Activated naive CD8-positive, alpha-beta T cell treated with anti-CD3 and anti-CD28 coated beads, Interleukin-2, amount 10 ng/mL, durations not matched to agents 7 days and 5 days (primary cell): ENCODE measurements at regions not wholly inside any gene's neighbourhood (a gene's known extent, or its start where the extent isn't known, plus 50 kb on each side); places are given as distances from the start of the nearest gene placed in this dataset.

Experiments
- ATAC-seq: fragments of 150-1000 bp; cut with Tn5 transposase; one replicate; pipeline ENCODE4 v1.10.0; 2021; ENCODE audit warnings: low read depth, moderate library complexity
- POLR2A ChIA-PET: fragments of 350-600 bp; sonication (Branson Sonifier 250); formaldehyde crosslinking; loops from one replicate; lab custom pipeline; 2021; ENCODE audit warnings: antibody characterized with exemption; lab: Charles Lee
- DNase-seq: peaks from one replicate; pipeline ENCODE4 v3.0.0; 2021
- H3K27ac Mint-ChIP-seq: one replicate; pipeline ENCODE4 v1.8.0; 2022; ENCODE audit warnings: mild to moderate bottlenecking, mixed read lengths
- H3K27me3 Mint-ChIP-seq: one replicate; pipeline ENCODE4 v1.8.0; 2022; ENCODE audit warnings: mild to moderate bottlenecking, moderate library complexity, mixed read lengths
- H3K36me3 Mint-ChIP-seq: one replicate; pipeline ENCODE4 v1.8.0; 2021; ENCODE audit warnings: mild to moderate bottlenecking, mixed read lengths
- H3K4me1 Mint-ChIP-seq: one replicate; pipeline ENCODE4 v1.8.0; 2021; ENCODE audit warnings: mixed read lengths
- H3K4me3 Mint-ChIP-seq: one replicate; pipeline ENCODE4 v1.8.0; 2022; ENCODE audit warnings: mild to moderate bottlenecking, moderate library complexity, mixed read lengths
- H3K9me3 Mint-ChIP-seq: one replicate; pipeline ENCODE4 v1.8.0; 2021; ENCODE audit warnings: mixed read lengths

DNA sequence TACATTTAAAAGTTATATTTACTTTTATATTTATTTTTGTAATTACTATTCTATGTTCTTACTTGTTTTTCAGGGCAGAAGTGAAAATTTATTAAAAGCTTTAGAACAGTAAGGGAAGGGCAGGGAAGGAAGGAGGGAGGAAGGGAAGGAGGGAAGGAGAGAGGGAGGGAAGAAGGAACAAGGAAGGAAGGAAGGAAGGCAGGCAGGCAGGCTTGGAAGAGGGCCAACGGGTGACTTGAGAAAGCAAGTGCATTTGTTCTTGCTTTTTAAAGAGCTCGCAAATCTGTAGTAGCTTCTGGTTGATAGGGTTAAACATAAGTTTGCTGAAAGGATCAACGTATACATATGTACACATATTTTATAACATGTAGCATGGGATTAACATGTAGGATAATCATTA lies 725.3 kb upstream of the FZD8 start:
- no peaks in the 10 kb centered on the region for H3K4me1 Mint-ChIP-seq
- H3K36me3 Mint-ChIP-seq = no peaks in the 10 kb centered on the region
- peaks cover 10% of the 10 kb centered on the region for H3K9me3 Mint-ChIP-seq
- no peak overlapping the region for H3K27ac Mint-ChIP-seq
- no peaks in the 10 kb centered on the region for H3K27me3 Mint-ChIP-seq
- POLR2A ChIA-PET = no interaction called here
- no peak for ATAC-seq
- no peak for DNase-seq
- no peak overlapping the region for H3K4me3 Mint-ChIP-seq

DNA sequence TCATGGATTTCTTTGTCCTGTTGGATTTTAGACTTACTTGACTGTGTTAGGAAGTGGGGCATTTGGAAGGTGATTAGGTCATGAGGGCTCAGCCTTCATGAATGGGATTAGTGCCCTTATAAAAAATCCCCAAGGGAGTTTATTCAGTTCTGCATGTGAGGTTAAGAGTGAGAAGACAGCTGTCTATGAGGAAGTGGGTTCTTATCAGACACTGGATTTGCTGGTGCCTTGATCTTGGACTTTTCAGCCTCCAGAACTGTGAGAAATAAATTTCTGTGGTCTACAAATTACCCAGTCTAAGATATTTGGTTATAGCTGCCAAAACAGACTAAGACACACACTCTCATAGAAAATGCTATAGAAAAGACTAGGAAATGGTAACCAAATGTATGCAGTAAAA lies 724.7 kb upstream of the FZD8 start:
- no peaks in the 10 kb centered on the region for H3K27me3 Mint-ChIP-seq
- H3K36me3 Mint-ChIP-seq = no peaks in the 10 kb centered on the region
- POLR2A ChIA-PET = no interaction called here
- H3K9me3 Mint-ChIP-seq = peaks cover 8% of the 10 kb centered on the region
- DNase-seq (no peak), ATAC-seq (no peak)
- H3K4me1 Mint-ChIP-seq = no peaks in the 10 kb centered on the region
- no peak overlapping the region for H3K27ac Mint-ChIP-seq
- H3K4me3 Mint-ChIP-seq = no peak overlapping the region

DNA sequence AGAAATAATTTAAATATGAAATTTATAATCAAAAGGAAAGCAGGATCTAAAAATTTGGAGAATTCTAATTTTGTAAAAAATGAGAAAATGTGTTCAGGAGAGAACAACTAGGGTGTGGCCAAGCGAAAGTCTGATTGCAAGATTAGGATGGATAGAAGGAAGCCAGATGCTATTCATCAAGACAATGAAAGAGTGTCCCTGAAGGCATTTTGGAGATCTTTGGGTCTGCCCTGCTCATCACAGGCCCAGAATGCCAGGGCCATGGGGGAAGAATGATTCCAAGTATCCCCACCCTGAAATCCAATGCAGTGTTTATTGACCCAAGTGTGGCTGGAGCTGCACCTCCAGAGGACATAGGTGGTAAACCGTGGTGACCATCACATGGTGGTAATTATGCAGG lies 724.0 kb upstream of the FZD8 start:
- Mint-ChIP-seq H3K4me3 (no peak overlapping the region), H3K27ac (no peak overlapping the region), H3K4me1 (no peaks in the 10 kb centered on the region), H3K9me3 (peaks cover 8% of the 10 kb centered on the region), H3K36me3 (no peaks in the 10 kb centered on the region), H3K27me3 (no peaks in the 10 kb centered on the region)
- no peak for ATAC-seq
- POLR2A ChIA-PET = no interaction called here
- DNase-seq = no peak

DNA sequence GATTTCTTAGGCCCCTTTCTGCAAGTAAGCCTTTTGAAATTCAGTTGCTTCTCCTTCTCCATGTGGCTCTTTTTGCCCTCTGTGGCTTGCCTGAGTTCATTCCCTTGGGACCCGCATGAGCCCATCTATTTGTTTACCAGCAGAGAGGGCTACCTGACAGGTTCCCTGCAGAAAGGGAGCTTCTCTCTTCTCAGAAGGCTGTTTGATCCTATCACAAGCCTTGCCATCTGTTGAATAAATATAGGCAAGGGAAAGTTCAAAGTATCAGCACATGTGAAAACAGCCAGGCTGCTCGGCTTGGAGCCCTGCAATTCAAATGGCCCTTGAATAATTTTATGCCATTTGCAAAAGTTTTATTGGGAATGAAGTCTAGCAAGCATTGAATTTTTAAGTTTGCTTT lies 720.2 kb upstream of the FZD8 start:
- H3K36me3 Mint-ChIP-seq = no peaks in the 10 kb centered on the region
- H3K27me3 Mint-ChIP-seq = no peaks in the 10 kb centered on the region
- no peak for ATAC-seq
- H3K27ac Mint-ChIP-seq = no peak overlapping the region
- no peak overlapping the region for H3K4me3 Mint-ChIP-seq
- POLR2A ChIA-PET = no interaction called here
- DNase-seq = no peak
- no peaks in the 10 kb centered on the region for H3K4me1 Mint-ChIP-seq
- peaks cover 9% of the 10 kb centered on the region for H3K9me3 Mint-ChIP-seq

DNA sequence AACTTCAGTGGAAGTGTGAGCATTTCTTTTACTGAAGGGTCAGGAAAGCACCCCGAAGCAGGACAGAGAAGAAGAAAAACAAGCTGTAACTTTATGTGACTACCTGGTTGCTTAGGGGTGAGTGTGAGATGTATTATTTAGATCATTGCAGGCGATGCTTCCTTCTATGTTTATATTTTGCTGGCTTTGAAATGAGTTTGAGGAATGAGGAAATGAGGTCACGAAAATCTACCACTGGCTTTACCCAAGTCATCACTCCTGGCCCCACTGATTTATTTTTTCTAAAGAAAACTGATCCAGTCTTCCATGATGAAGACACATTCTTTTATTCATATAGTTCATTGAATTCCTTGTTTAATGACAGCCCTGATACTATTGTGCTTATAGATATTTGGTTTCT lies 716.6 kb upstream of the FZD8 start:
- ATAC-seq (no peak), DNase-seq (no peak)
- H3K27ac Mint-ChIP-seq = no peak overlapping the region
- peaks cover 2% of the 10 kb centered on the region for H3K9me3 Mint-ChIP-seq
- POLR2A ChIA-PET = no interaction called here
- H3K36me3 Mint-ChIP-seq = no peaks in the 10 kb centered on the region
- no peaks in the 10 kb centered on the region for H3K27me3 Mint-ChIP-seq
- no peaks in the 10 kb centered on the region for H3K4me1 Mint-ChIP-seq
- H3K4me3 Mint-ChIP-seq = no peak overlapping the region

DNA sequence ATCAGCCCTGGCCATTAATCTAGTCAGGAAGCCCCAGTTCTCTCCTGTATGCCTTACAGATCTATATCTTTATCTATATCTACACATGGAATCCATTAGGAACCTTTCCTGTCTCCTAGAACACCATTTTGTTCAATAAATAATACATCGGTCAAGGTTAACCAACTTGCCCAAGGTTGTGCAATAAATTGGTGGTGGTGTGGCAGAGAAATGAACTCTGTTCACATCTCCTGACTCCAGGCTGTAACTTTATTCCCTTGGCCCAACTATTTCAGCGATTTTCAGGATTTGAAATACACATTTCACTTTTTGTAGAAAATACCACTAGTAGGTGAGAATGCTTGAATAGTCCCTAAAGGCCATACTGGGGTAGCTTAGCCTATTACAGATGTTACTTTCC lies 712.5 kb upstream of the FZD8 start:
- H3K9me3 Mint-ChIP-seq = peaks cover 3% of the 10 kb centered on the region
- H3K36me3 Mint-ChIP-seq = no peaks in the 10 kb centered on the region
- DNase-seq = no peak
- POLR2A ChIA-PET = no interaction called here
- H3K27ac Mint-ChIP-seq = no peak overlapping the region
- ATAC-seq = no peak
- H3K27me3 Mint-ChIP-seq = no peaks in the 10 kb centered on the region
- H3K4me1 Mint-ChIP-seq = no peaks in the 10 kb centered on the region
- no peak overlapping the region for H3K4me3 Mint-ChIP-seq

DNA sequence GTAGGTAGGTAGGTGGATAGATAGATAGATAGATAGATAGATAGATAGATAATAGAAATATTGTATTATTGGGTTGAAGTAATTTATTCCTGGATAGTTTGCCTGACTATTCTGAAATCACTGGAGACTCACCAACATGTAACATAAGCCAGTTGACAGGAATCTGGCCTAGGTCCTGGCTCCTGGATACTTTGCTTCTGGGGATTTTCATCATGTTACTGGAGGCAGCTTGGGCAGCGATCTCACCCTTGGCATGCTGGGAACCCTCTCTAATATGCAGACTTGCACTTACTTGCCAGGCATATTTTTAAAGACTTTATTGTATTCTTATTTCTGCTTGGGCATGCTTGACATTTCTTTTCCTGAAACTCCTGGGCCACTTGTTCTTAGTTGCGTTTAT lies 709.1 kb upstream of the FZD8 start:
- Mint-ChIP-seq H3K4me3 (no peak overlapping the region), H3K9me3 (peaks cover 4% of the 10 kb centered on the region), H3K36me3 (no peaks in the 10 kb centered on the region), H3K27ac (no peak overlapping the region), H3K4me1 (no peaks in the 10 kb centered on the region), H3K27me3 (no peaks in the 10 kb centered on the region)
- POLR2A ChIA-PET = no interaction called here
- ATAC-seq = no peak
- no peak for DNase-seq

DNA sequence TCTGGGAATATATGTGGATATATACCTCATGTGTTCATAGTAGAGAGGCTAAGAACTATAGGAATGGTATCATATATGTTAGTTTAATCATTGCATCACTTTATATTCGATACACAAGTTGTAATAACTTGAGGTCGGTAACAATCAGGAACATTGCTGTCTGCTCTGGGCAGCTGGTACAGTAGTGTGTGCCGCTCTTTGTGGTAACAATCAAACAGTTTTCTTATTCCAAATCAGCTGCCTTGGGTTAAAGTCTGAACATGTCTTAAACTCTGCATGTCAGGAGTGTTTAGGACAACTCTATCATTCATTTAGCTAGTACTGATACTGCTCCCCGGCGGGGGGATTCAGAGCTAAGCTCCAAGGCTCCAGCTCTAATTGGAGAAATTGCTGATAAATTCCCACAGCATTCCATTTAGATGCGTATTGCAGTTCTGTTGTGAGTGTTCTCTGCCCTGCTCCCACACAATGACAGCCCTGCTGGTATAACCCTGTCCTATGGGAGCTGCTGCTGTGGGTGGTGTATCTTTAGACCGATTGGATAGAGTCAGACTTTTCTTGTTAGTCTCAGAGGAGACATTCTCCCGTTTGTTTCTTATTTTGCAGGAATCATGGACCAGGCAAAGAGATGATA lies 707.5 kb upstream of the FZD8 start:
- POLR2A ChIA-PET = no interaction called here
- no peak for DNase-seq
- Mint-ChIP-seq H3K27me3 (no peaks in the 10 kb centered on the region), H3K4me1 (no peaks in the 10 kb centered on the region), H3K27ac (no peak overlapping the region), H3K9me3 (peaks cover 4% of the 10 kb centered on the region), H3K4me3 (no peak overlapping the region), H3K36me3 (no peaks in the 10 kb centered on the region)
- ATAC-seq = no peak

DNA sequence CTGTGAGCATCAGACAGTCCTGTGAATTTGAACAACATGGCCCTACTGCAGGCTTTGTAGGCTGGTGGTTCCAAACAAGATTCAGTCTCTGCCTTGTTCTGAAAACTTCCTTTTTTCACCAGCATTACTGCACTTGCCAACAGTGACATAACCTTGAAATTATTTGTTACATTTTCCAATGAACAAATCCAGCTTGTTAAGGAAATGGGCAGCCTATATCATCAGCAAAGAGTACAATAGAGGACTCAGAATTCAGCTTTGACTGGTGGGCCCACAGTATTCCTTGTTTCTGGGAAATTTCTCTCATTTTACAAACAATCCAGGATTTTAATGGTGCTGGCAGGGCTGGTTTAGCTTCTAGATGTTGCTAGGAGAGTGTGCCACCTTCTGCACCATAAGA lies 703.7 kb upstream of the FZD8 start:
- no peak for ATAC-seq
- Mint-ChIP-seq H3K4me1 (no peaks in the 10 kb centered on the region), H3K4me3 (no peak overlapping the region), H3K36me3 (no peaks in the 10 kb centered on the region), H3K27ac (no peak overlapping the region), H3K9me3 (peaks cover 4% of the 10 kb centered on the region), H3K27me3 (no peaks in the 10 kb centered on the region)
- DNase-seq = no peak
- POLR2A ChIA-PET = no interaction called here

DNA sequence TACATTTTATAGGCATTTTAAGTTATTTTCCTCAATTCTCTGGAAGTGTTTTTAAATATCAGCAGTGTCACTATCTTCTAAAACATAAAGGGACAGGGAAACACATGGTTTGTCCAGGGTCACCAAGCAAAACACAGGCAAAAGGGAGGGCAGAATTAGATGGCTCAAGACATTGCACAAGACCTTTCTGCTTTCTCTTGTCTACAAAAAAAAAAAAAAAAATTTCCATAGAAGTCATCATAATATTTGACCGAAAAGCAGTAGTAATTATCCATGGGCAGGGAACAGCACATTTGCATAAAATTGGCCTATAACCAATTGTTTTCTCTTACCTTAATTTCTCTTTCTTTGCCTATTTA lies 703.1 kb upstream of the FZD8 start:
- peaks cover 4% of the 10 kb centered on the region for H3K9me3 Mint-ChIP-seq
- ATAC-seq (no peak), DNase-seq (no peak)
- H3K4me3 Mint-ChIP-seq = no peak overlapping the region
- no peaks in the 10 kb centered on the region for H3K27me3 Mint-ChIP-seq
- no peaks in the 10 kb centered on the region for H3K36me3 Mint-ChIP-seq
- no peak overlapping the region for H3K27ac Mint-ChIP-seq
- POLR2A ChIA-PET = no interaction called here
- no peaks in the 10 kb centered on the region for H3K4me1 Mint-ChIP-seq

DNA sequence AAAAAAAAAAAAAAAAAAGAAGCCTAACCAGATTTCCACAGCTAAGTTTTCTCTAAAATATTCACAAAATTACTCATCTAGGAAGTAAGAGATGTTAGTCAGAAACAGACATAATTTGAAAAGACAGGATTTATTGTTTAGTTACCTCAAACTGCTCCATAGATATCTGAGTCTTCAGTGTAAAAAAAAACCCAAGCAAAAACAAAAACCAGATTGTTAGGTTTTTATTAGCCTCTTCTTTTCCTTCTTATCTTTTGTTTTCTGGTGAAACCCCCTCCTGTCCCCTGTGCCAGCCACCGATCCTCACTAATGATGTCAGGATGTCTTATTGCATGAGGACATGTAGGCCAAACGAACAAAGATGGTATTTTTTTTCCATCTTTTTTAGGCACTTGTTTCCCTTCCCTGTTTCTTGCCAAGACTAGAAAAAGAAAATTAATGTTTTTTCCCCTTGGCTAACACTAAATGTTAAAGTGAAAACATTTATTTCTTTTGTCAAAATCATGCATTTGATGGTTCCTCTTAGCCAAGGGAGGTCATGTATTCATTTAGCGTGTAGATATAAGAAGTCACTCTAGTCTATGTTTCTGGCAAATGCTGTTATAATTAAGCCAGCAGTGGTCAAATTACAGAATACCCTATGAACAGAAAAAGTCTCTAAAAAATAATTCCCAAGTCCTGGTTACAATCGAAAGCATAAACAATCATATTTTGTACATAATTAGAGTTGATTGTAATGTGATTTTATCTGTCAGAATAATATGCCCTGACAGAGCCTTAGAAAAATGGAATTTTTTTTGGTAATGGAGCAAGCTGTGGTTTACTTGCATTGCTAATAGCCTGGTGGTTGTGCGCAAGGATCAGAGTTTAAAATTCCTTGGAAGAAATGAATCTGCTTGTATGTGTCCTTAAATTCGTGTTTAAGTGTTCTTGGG lies 702.4 kb upstream of the FZD8 start:
- H3K36me3 Mint-ChIP-seq = no peaks in the 10 kb centered on the region
- peaks cover 4% of the 10 kb centered on the region for H3K9me3 Mint-ChIP-seq
- no peaks in the 10 kb centered on the region for H3K4me1 Mint-ChIP-seq
- ATAC-seq = no peak
- POLR2A ChIA-PET = no interaction called here
- DNase-seq = no peak
- H3K27me3 Mint-ChIP-seq = no peaks in the 10 kb centered on the region
- no peak overlapping the region for H3K4me3 Mint-ChIP-seq
- H3K27ac Mint-ChIP-seq = no peak overlapping the region

DNA sequence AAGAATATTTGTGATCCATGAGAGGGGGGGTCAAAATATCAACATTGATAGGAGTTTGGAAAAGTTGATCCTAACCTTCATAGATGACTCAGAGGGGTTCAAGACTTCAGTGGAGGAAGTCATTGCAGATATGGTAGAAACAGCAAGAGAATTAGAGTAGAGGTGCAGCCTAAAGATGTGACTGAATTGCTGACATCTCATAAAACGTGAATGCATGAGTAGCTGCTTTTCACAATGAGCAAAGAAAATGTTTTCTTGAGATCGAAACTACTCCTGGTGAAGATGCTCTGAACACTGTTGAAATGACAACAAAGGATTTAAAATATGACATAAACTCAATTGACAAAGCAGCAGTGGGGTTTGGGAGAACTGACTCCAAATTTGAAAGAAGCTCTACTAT lies 700.7 kb upstream of the FZD8 start:
- ATAC-seq (no peak), DNase-seq (no peak)
- H3K27me3 Mint-ChIP-seq = no peaks in the 10 kb centered on the region
- no peak overlapping the region for H3K4me3 Mint-ChIP-seq
- H3K36me3 Mint-ChIP-seq = no peaks in the 10 kb centered on the region
- peaks cover 2% of the 10 kb centered on the region for H3K9me3 Mint-ChIP-seq
- POLR2A ChIA-PET = no interaction called here
- no peak overlapping the region for H3K27ac Mint-ChIP-seq
- no peaks in the 10 kb centered on the region for H3K4me1 Mint-ChIP-seq

DNA sequence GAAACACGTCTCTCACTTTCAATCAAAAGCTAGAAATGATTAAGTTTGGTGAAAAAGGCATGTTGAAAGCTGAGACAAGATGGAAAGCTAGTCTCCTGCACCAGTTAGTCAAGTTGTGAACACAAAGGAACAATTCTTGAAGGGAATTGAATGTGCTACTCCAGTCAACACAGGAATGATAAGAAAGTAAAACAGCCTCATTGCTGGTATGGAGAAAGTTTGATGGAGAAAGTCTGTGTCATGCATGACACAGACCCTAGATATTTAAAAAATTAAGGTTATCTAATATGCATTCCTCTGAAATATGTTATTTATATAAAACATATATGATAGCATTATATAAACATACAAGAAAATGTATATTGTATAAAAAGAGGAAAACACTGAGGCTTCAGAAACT lies 699.4 kb upstream of the FZD8 start:
- DNase-seq (no peak), ATAC-seq (no peak)
- peaks cover 1% of the 10 kb centered on the region for H3K9me3 Mint-ChIP-seq
- no peak overlapping the region for H3K27ac Mint-ChIP-seq
- POLR2A ChIA-PET = no interaction called here
- no peak overlapping the region for H3K4me3 Mint-ChIP-seq
- no peaks in the 10 kb centered on the region for H3K4me1 Mint-ChIP-seq
- H3K27me3 Mint-ChIP-seq = no peaks in the 10 kb centered on the region
- H3K36me3 Mint-ChIP-seq = no peaks in the 10 kb centered on the region

DNA sequence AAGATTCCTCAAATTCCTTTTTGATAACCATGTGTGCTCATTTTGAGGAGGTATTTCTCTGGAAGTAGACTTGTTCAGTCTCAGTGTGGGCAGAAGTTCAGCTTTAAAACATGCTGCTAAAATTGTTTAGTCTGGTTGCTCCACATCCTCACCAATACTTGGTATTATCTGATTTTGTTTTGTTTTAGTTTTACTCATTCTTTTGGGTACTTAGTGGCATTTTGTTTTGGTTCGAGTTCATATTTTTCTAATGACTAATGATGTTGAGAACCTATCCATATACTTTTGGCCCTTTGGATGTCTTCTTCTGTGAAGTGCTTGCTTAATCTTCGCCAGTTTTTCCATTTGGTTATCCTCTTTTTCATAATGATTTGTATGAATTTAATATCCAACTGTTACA lies 694.2 kb upstream of the FZD8 start:
- no peak overlapping the region for H3K4me3 Mint-ChIP-seq
- POLR2A ChIA-PET = no interaction called here
- H3K27me3 Mint-ChIP-seq = no peaks in the 10 kb centered on the region
- H3K9me3 Mint-ChIP-seq = no peaks in the 10 kb centered on the region
- H3K36me3 Mint-ChIP-seq = no peaks in the 10 kb centered on the region
- DNase-seq = no peak
- no peak overlapping the region for H3K27ac Mint-ChIP-seq
- no peak for ATAC-seq
- H3K4me1 Mint-ChIP-seq = no peaks in the 10 kb centered on the region
